Astrocyte of the cerebellum (primary cell): ENCODE measurements at regions not wholly inside any gene's neighbourhood (a gene's known extent, or its start where the extent isn't known, plus 50 kb on each side); places are given as distances from the start of the nearest gene placed in this dataset.

Experiments used
- DNase-seq: peaks from one replicate; pipeline ENCODE4 v3.0.0-alpha.2; 2011; ENCODE audit warnings: low read depth
- H3K4me3 ChIP-seq: 2 replicates; pipeline ENCODE4 v1.5.1; 2011; ENCODE audit warnings: mild to moderate bottlenecking, low read depth, low read length, moderate library complexity
- CTCF ChIP-seq: IDR thresholded peaks from 2 replicates; pipeline ENCODE4 v1.5.1; 2012; ENCODE audit warnings: low read length, low read depth, moderate library complexity, mild to moderate bottlenecking; ENCODE audit errors: missing control alignments
- in situ Hi-C: cut with HindIII; loops from 2 replicates; pipeline ENCODE4 v1.10.0; 2017; ENCODE audit warnings: low sequenced_read_pairs

DNA sequence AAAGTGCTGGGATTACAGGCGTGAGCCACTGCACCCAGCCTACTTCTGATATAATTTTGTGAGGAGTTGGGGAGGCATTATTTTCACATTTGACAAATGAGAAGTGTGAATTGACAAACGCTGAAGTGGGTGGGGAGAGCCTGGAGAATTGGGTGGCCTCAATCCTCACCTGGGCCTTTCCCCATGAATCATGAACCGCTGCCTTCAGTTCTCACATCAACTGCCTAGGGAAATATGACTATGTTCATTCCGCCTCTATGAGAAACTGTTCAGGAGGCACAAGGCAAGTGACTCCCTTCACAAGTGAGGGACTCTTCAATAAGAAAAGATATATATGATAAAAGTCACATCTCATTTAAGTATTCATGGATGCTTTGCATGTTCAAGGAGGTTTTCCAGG lies 96.6 kb upstream of the RND3 start:
- no peak overlapping the region for H3K4me3 ChIP-seq
- no peak for DNase-seq
- in situ Hi-C loops = no loop called here
- TF ChIP-seq CTCF = no peak

DNA sequence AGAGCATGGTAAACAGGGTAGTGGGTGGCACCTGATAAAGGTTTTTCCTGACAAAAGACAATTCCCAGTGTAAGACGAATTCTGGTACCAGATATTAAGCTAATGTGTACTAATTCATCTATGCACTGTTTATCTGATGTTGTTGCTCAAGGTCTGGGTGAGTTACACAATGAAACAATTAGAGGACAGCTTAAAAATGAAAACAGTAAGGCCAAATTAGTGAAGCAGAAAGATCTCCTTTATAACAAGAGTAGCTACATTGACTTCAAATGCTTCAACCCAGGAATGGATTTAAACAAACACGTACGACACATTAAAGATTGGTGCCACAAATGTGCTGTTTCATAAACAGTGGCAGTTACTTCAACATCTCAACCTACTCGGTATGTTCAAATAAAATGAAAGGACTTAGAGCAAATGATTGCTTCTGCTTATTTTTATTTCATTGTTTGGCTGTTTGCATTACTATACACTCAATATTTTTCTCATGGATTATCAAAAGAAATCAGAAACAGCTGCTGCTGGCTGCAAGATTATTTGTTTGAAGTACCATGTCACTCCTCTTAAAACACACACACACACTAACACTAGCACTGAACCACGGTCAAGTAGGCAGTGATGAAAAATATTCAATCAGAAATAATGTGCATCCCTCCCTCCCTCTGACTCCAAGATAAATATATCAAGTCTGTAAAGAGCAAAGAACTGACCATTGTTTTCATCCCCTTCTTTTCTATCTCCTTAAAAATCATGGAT lies 94.4 kb upstream of the RND3 start:
- TF ChIP-seq CTCF = no peak
- DNase-seq = no peak
- H3K4me3 ChIP-seq = no peak overlapping the region
- in situ Hi-C loops = no loop called here

- no peak overlapping the region for H3K4me3 ChIP-seq
- in situ Hi-C loops = no loop called here
- DNase-seq = no peak
- no peak for TF ChIP-seq CTCF
These were observed 91.0 kb upstream of the RND3 start for GRCh38 chr2:150578481-150578880.

DNA sequence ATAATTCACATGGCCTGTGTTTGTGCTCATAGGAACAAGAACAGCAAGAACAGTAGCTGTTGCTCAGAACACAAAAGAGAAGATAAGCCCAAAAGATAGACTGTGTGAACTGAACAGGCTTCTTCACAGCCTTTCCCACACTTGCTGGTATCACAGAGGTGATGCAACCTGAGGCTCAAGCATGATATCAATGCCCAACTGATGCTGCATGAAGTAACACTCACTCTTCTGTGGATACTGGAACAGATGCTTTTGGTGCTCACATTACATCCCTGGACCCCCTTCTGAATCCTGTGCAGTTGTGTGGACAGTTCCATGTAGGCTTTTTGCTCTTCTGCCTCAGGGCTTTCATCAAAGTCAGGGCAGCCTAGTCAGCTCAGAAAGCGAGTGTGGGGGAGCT lies 88.4 kb upstream of the RND3 start:
- no peak for TF ChIP-seq CTCF
- no peak overlapping the region for H3K4me3 ChIP-seq
- in situ Hi-C loops = no loop called here
- no peak for DNase-seq

- no peak for DNase-seq
- TF ChIP-seq CTCF = no peak
- in situ Hi-C loops = no loop called here
- H3K4me3 ChIP-seq = no peak overlapping the region
These were observed 85.5 kb upstream of the RND3 start for GRCh38 chr2:150572961-150573395.

DNA sequence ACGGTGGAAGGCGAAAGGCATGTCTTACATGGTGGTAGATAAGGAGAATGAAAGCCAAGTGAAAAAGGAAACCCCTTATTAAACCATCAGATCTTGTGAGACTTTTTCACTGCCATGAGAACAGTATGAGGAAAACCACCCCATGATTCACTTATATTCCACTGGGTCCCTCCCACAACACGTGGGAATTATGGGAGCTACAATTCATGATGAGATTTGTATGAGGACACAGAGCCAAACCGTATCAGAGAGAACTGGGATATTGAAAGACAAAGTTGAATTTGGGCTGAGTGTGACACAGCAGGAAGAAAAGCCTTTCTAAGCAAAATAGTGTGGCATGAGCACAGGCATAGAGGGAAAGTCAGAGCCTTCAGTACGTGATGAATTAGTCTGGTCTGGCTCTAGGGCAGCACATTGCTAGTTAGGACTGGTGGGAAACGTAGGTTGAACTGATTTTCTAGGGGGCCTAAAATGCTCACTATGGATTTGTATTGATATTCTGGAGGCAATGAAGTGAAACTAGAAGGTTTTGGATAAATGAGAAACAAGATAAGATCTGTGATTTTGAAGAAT lies 84.8 kb upstream of the RND3 start:
- TF ChIP-seq CTCF = no peak
- in situ Hi-C loops = no loop called here
- H3K4me3 ChIP-seq = no peak overlapping the region
- no peak for DNase-seq
